MM.1S (cell line): ENCODE measurements at regions not wholly inside any gene's neighbourhood (a gene's known extent, or its start where the extent isn't known, plus 50 kb on each side); places are given as distances from the start of the nearest gene placed in this dataset.

Source experiments
- DNase-seq: peaks from one replicate; pipeline ENCODE4 v3.0.0-alpha.2; 2015
- H2AFZ ChIP-seq: fragments of 300-600 bp; sonication (generic); 2 replicates; pipeline ENCODE4 v1.6.0; 2016; ENCODE audit warnings: antibody characterized with exemption, low read length
- H3F3A ChIP-seq: fragments of 300-600 bp; sonication (generic); 2 replicates; pipeline ENCODE4 v1.6.1; 2016; ENCODE audit warnings: mild to moderate bottlenecking, antibody characterized with exemption, low read length, moderate library complexity, mixed read lengths; ENCODE audit not compliant: insufficient read depth
- H3K27ac ChIP-seq: fragments of 300-600 bp; sonication (generic); 2 replicates; pipeline ENCODE4 v1.5.1; 2016; ENCODE audit warnings: mild to moderate bottlenecking, low read length
- H3K27me3 ChIP-seq: fragments of 300-600 bp; sonication (generic); replicated peaks from 2 replicates; pipeline ENCODE4 v1.6.0; 2016; ENCODE audit warnings: low read length; ENCODE audit not compliant: insufficient read depth
- H3K36me3 ChIP-seq: fragments of 300-600 bp; sonication (generic); replicated peaks from 2 replicates; pipeline ENCODE4 v1.6.1; 2016; ENCODE audit warnings: mild to moderate bottlenecking, low read length, mixed read lengths; ENCODE audit not compliant: insufficient read depth
- H3K4me1 ChIP-seq: fragments of 300-600 bp; sonication (generic); 2 replicates; pipeline ENCODE4 v1.6.1; 2016; ENCODE audit warnings: low read length, mixed read lengths
- H3K4me2 ChIP-seq: fragments of 300-600 bp; sonication (generic); 2 replicates; pipeline ENCODE4 v1.6.0; 2016; ENCODE audit warnings: low read depth, low read length
- H3K4me3 ChIP-seq: fragments of 300-600 bp; sonication (generic); 2 replicates; pipeline ENCODE4 v1.5.1; 2016; ENCODE audit warnings: low read length, mixed read lengths
- H3K79me2 ChIP-seq: fragments of 300-600 bp; sonication (generic); 2 replicates; pipeline ENCODE4 v1.6.1; 2016; ENCODE audit warnings: mixed run types, low read length, mixed read lengths
- H3K9ac ChIP-seq: fragments of 300-600 bp; sonication (generic); 2 replicates; pipeline ENCODE4 v1.6.1; 2016; ENCODE audit warnings: low read length, mixed read lengths
- H3K9me2 ChIP-seq: fragments of 300-600 bp; sonication (generic); replicated peaks from 2 replicates; pipeline ENCODE4 v1.6.1; 2016; ENCODE audit warnings: mild to moderate bottlenecking, low read length, mixed read lengths; ENCODE audit not compliant: insufficient read depth
- H3K9me3 ChIP-seq: fragments of 300-600 bp; sonication (generic); replicated peaks from 2 replicates; pipeline ENCODE4 v1.6.1; 2016; ENCODE audit warnings: mild to moderate bottlenecking, low read length, mixed read lengths; ENCODE audit not compliant: insufficient read depth
- H4K20me1 ChIP-seq: fragments of 300-600 bp; sonication (generic); 2 replicates; pipeline ENCODE4 v1.6.1; 2016; ENCODE audit warnings: mild to moderate bottlenecking, low read length, moderate library complexity, mixed read lengths; ENCODE audit not compliant: insufficient read depth
- CTCF ChIP-seq: fragments of 300-600 bp; sonication (generic); IDR thresholded peaks from 2 replicates; pipeline ENCODE4 v1.5.1; 2016; ENCODE audit warnings: antibody characterized with exemption, low read length, mixed read lengths
- EZH2 ChIP-seq: fragments of 300-600 bp; sonication (generic); optimal IDR thresholded peaks from 2 replicates; pipeline ENCODE3; 2017; ENCODE audit warnings: low read depth, mild to moderate bottlenecking, antibody characterized with exemption, low read length, mixed read lengths
- EZH2phosphoT487 ChIP-seq: fragments of 300-600 bp; sonication (generic); IDR thresholded peaks from 2 replicates; pipeline ENCODE4 v1.6.1; 2018; ENCODE audit warnings: antibody characterized with exemption, low read length

GRCh38 chr1:90347366-90347765 is 352.5 kb downstream of the ZNF326 start:
- no peaks in the 10 kb centered on the region for H3K27me3 ChIP-seq
- no peaks in the 10 kb centered on the region for H3F3A ChIP-seq
- H3K79me2 ChIP-seq: no peaks in the 10 kb centered on the region
- no peak overlapping the region for H2AFZ ChIP-seq
- no peak for TF ChIP-seq EZH2phosphoT487
- no peak for TF ChIP-seq CTCF
- H3K27ac ChIP-seq: no peak overlapping the region
- H3K4me2 ChIP-seq: no peak overlapping the region
- no peaks in the 10 kb centered on the region for H4K20me1 ChIP-seq
- no peaks in the 10 kb centered on the region for H3K9me3 ChIP-seq
- no peak for DNase-seq
- H3K4me1 ChIP-seq: peaks cover 15% of the 10 kb centered on the region
- H3K4me3 ChIP-seq: no peak overlapping the region
- no peak overlapping the region for H3K9ac ChIP-seq
- no peaks in the 10 kb centered on the region for H3K36me3 ChIP-seq
- H3K9me2 ChIP-seq: no peaks in the 10 kb centered on the region

GRCh38 chr1:90346757-90347156 is 351.8 kb downstream of the ZNF326 start:
- H3K9me3 ChIP-seq: no peaks in the 10 kb centered on the region
- no peak overlapping the region for H3K9ac ChIP-seq
- DNase-seq: no peak

GRCh38 chr1:90346349-90346748 is 351.4 kb downstream of the ZNF326 start:
- no peaks in the 10 kb centered on the region for H3K9me2 ChIP-seq
- DNase-seq: no peak
- no peaks in the 10 kb centered on the region for H3F3A ChIP-seq
- no peak overlapping the region for H3K9ac ChIP-seq
- no peak overlapping the region for H2AFZ ChIP-seq
- H3K27ac ChIP-seq: no peak overlapping the region
- no peaks in the 10 kb centered on the region for H4K20me1 ChIP-seq
- no peaks in the 10 kb centered on the region for H3K79me2 ChIP-seq
- TF ChIP-seq CTCF (no peak), EZH2phosphoT487 (no peak), EZH2 (no peak)
- no peak overlapping the region for H3K4me2 ChIP-seq
- H3K9me3 ChIP-seq: no peaks in the 10 kb centered on the region
- no peak overlapping the region for H3K4me3 ChIP-seq
- H3K4me1 ChIP-seq: peaks cover 15% of the 10 kb centered on the region
- H3K27me3 ChIP-seq: no peaks in the 10 kb centered on the region
- H3K36me3 ChIP-seq: no peaks in the 10 kb centered on the region

More at GRCh38 chr1:90346757-90347156, 351.8 kb downstream of the ZNF326 start:
- Histone ChIP-seq H4K20me1 (no peaks in the 10 kb centered on the region), H3K79me2 (no peaks in the 10 kb centered on the region), H2AFZ (no peak overlapping the region), H3F3A (no peaks in the 10 kb centered on the region), H3K4me2 (no peak overlapping the region), H3K4me3 (no peak overlapping the region), H3K4me1 (peaks cover 15% of the 10 kb centered on the region), H3K9me2 (no peaks in the 10 kb centered on the region), H3K27ac (no peak overlapping the region), H3K36me3 (no peaks in the 10 kb centered on the region), H3K27me3 (no peaks in the 10 kb centered on the region)
- TF ChIP-seq EZH2phosphoT487 (no peak), CTCF (no peak), EZH2 (no peak)
